Ishikawa (cell line): ENCODE measurements at regions not wholly inside any gene's neighbourhood (a gene's known extent, or its start where the extent isn't known, plus 50 kb on each side); places are given as distances from the start of the nearest gene placed in this dataset.

ENCODE experiments used
- CEBPB ChIP-seq: IDR thresholded peaks from 2 replicates; pipeline ENCODE4 v1.6.1; 2012
- CREB1 ChIP-seq: IDR thresholded peaks from 2 replicates; pipeline ENCODE4 v1.6.1; 2012; ENCODE audit warnings: low read depth
- EGR1 ChIP-seq: IDR thresholded peaks from 2 replicates; pipeline ENCODE4 v1.6.1; 2012
- EP300 ChIP-seq: IDR thresholded peaks from 2 replicates; pipeline ENCODE4 v1.6.1; 2012; ENCODE audit warnings: borderline replicate concordance
- FOXM1 ChIP-seq: IDR thresholded peaks from 2 replicates; pipeline ENCODE4 v1.6.1; 2012; ENCODE audit warnings: low read depth, borderline replicate concordance
- NFIC ChIP-seq: IDR thresholded peaks from 2 replicates; pipeline ENCODE4 v1.6.1; 2012
- RAD21 ChIP-seq: IDR thresholded peaks from 2 replicates; pipeline ENCODE4 v1.6.1; 2012; ENCODE audit warnings: low read depth
- REST ChIP-seq: IDR thresholded peaks from 2 replicates; pipeline ENCODE4 v1.6.1; 2012; ENCODE audit warnings: low read depth, mild to moderate bottlenecking
- TAF1 ChIP-seq: IDR thresholded peaks from 2 replicates; pipeline ENCODE4 v1.6.1; 2012; ENCODE audit warnings: low read depth, mild to moderate bottlenecking
- TCF12 ChIP-seq: IDR thresholded peaks from 2 replicates; pipeline ENCODE4 v1.6.1; 2012; ENCODE audit warnings: low read depth
- TEAD4 ChIP-seq: IDR thresholded peaks from 2 replicates; pipeline ENCODE4 v1.6.1; 2012
- YY1 ChIP-seq: IDR thresholded peaks from 2 replicates; pipeline ENCODE4 v1.6.1; 2012; ENCODE audit warnings: low read depth
- ZBTB7A ChIP-seq: IDR thresholded peaks from 2 replicates; pipeline ENCODE4 v1.6.1; 2012; ENCODE audit warnings: low read depth
- TF ChIP-seq, protein P1 (sequence below): IDR thresholded peaks from 2 replicates; pipeline ENCODE4 v1.6.1; 2012
- TF ChIP-seq, protein P2 (sequence below): IDR thresholded peaks from 2 replicates; pipeline ENCODE4 v1.6.1; 2012

GRCh38 chr6:99026135-99026534, 78.4 kb upstream of the FBXL4 start:
- TF ChIP-seq FOXM1 (no peak), EP300 (no peak), EGR1 (no peak), YY1 (no peak), RAD21 (no peak), NFIC (no peak), ZBTB7A (no peak), TEAD4 (no peak), CREB1 (no peak), TCF12 (no peak), TAF1 (no peak), REST (no peak)
- TF ChIP-seq, protein P1, sequence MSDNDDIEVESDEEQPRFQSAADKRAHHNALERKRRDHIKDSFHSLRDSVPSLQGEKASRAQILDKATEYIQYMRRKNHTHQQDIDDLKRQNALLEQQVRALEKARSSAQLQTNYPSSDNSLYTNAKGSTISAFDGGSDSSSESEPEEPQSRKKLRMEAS, result no peak

DNA sequence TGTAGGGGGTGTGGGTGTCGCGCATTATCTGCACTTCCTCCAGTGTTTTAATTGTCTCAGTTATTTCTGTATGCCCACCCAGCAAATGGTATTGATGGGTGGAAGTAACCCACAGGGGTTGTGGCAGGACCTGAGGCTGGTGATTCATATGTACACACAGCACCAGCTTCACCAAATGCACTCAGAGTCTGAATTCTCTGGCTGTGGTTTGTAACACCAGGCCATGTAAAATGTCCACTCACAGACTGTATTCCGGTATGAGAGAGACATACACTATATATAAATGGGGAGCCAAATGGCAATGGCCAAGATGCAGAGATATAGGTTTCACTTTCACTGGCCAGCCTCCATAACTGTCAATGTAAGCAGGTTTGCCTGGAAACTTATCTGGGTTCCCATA, 76.3 kb upstream of the FBXL4 start:
- TF ChIP-seq TEAD4, result no peak
- TF ChIP-seq FOXM1, result no peak
- no peak for TF ChIP-seq TAF1
- no peak for TF ChIP-seq CREB1
- TF ChIP-seq, protein P1, result no peak
- TF ChIP-seq, protein P2, sequence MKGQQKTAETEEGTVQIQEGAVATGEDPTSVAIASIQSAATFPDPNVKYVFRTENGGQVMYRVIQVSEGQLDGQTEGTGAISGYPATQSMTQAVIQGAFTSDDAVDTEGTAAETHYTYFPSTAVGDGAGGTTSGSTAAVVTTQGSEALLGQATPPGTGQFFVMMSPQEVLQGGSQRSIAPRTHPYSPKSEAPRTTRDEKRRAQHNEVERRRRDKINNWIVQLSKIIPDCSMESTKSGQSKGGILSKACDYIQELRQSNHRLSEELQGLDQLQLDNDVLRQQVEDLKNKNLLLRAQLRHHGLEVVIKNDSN, result no peak
- TF ChIP-seq EP300, result no peak
- TF ChIP-seq NFIC, result no peak
- no peak for TF ChIP-seq RAD21
- TF ChIP-seq ZBTB7A, result no peak
- TF ChIP-seq EGR1, result no peak

GRCh38 chr6:99022039-99022609, 74.4 kb upstream of the FBXL4 start:
- TF ChIP-seq, protein P2, result no peak
- TF ChIP-seq RAD21, result no peak
- TF ChIP-seq FOXM1, result no peak
- no peak for TF ChIP-seq ZBTB7A
- no peak for TF ChIP-seq TAF1
- no peak for TF ChIP-seq TCF12
- TF ChIP-seq, protein P1, result no peak
- TF ChIP-seq EGR1, result no peak
- TF ChIP-seq NFIC, result no peak
- TF ChIP-seq CEBPB, result no peak
- no peak for TF ChIP-seq REST
- TF ChIP-seq CREB1, result no peak
- no peak for TF ChIP-seq YY1

DNA sequence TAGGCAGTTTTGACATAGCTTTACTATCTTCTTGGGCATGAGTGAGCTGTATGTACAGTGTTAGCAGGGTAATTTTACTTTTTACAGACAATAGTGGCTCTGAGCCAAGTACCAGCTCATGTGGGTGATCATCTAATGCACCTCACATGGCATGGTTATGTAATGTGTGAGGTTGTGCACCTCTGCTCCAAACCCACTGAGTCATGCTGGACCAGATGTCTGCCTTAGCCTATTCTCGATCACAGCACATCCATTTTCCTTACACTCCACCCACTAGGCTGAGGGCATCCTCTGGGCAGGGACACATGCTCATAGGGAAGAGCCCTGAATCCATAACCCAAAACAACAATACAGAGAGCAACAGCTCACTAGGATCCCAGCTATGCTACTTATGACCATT, 71.6 kb upstream of the FBXL4 start:
- TF ChIP-seq ZBTB7A, result no peak
- no peak for TF ChIP-seq TCF12
- no peak for TF ChIP-seq EP300
- no peak for TF ChIP-seq YY1
- no peak for TF ChIP-seq CEBPB
- no peak for TF ChIP-seq REST
- TF ChIP-seq CREB1, result no peak
- no peak for TF ChIP-seq TAF1
- TF ChIP-seq EGR1, result no peak
- no peak for TF ChIP-seq FOXM1
- no peak for TF ChIP-seq TEAD4
- no peak for TF ChIP-seq RAD21
- TF ChIP-seq, protein P1, result no peak
- no peak for TF ChIP-seq NFIC
- TF ChIP-seq, protein P2, result no peak
